ENCODE measurements at regions not wholly inside any gene's neighbourhood (a gene's known extent, or its start where the extent isn't known, plus 50 kb on each side); places are given as distances from the start of the nearest gene placed in this dataset.

- Histone ChIP-seq H4K8ac (ENCODE audit: low read depth in 2 of 2, low read length in 2 of 2) (no peak overlapping the region), H3K27me3 (ENCODE audit: control insufficient read depth, insufficient read depth, low read length) (no peaks in the 10 kb centered on the region), H2BK120ac (ENCODE audit: low read depth, low read length) (no peak overlapping the region), H4K20me1 (ENCODE audit: insufficient read depth, low read length) (no peaks in the 10 kb centered on the region), H2BK5ac (ENCODE audit: low read depth, low read length, poor library complexity, severe bottlenecking) (no peak overlapping the region), H2AK9ac (replicated peaks; ENCODE audit: low read depth, low read length, poor library complexity) (no peak overlapping the region), H4K5ac (ENCODE audit: low read depth, low read length) (no peak overlapping the region), H3K4me1 (ENCODE audit: control insufficient read depth, insufficient read depth, low read length) (no peaks in the 10 kb centered on the region), H3K27ac (ENCODE audit: insufficient read depth, low read length) (no peak overlapping the region), H3K36me3 (ENCODE audit: control insufficient read depth, insufficient read depth, low read length) (no peaks in the 10 kb centered on the region), H3K4me2 (ENCODE audit: low read depth, low read length) (no peak overlapping the region), H3K23ac (ENCODE audit: low read depth, low read length) (no peak overlapping the region), H2AFZ (replicated peaks; ENCODE audit: low read length, poor library complexity) (no peak overlapping the region), H3K79me1 (ENCODE audit: low read depth in 1 of 2, low read length in 2 of 2) (no peaks in the 10 kb centered on the region), H3K14ac (replicated peaks; ENCODE audit: low read depth, low read length) (no peak overlapping the region), H3K56ac (ENCODE audit: extremely low read depth, insufficient read depth, low read length) (no peak overlapping the region), H4K91ac (ENCODE audit: insufficient read depth, low read depth, low read length) (no peak overlapping the region), H3K18ac (ENCODE audit: low read depth, low read length) (no peak overlapping the region), H3K4me3 (ENCODE audit: insufficient read depth, low read depth, low read length) (no peak overlapping the region), H2BK15ac (ENCODE audit: low read depth, low read length) (no peak overlapping the region), H3K4ac (ENCODE audit: low read depth, low read length) (no peak overlapping the region), H2BK20ac (ENCODE audit: low read depth, low read length) (no peak overlapping the region), H3K9me1 (ENCODE audit: insufficient read depth, low read length) (no peaks in the 10 kb centered on the region), H2AK5ac (ENCODE audit: low read depth, low read length) (no peak overlapping the region), H3K9me3 (ENCODE audit: control insufficient read depth, insufficient read depth, low read length) (peaks cover 10% of the 10 kb centered on the region), H3K9ac (ENCODE audit: low read depth, low read length) (no peak overlapping the region)
- in situ Hi-C loops (cut with MboI; ENCODE audit: low sequenced_read_pairs), result no loop called here
- dilution Hi-C loops (cut with HindIII; ENCODE audit: low sequenced_read_pairs, unreplicated experiment), result no loop called here
- DNase-seq (no peak), ATAC-seq (ENCODE audit: low read depth) (no peak)
- POLR2A ChIA-PET (ENCODE audit: unreplicated experiment), result no interaction called here
- intact Hi-C loops (cut with micrococcal nuclease), result no loop called here
- 68% methylated on average over 3 of the region's 5 CpGs; no CpG with 5 or more reads in 1 of the 2 experiments for WGBS, 2 experiments (ENCODE audit: extremely low coverage in 2 of 2, insufficient read length in 1 of 2)
- CTCF ChIA-PET, result no interaction called here
- no peak for TF ChIP-seq RFX5 (IDR thresholded peaks at IDR 0.05; ENCODE audit: low read depth, low read length)
- TF ChIP-seq FOS (IDR thresholded peaks at IDR 0.05; ENCODE audit: low read depth, low read length), result no peak
- TF ChIP-seq SMC3 (IDR thresholded peaks at IDR 0.05; ENCODE audit: low read depth, low read length), result no peak
- TF ChIP-seq, protein P1, sequence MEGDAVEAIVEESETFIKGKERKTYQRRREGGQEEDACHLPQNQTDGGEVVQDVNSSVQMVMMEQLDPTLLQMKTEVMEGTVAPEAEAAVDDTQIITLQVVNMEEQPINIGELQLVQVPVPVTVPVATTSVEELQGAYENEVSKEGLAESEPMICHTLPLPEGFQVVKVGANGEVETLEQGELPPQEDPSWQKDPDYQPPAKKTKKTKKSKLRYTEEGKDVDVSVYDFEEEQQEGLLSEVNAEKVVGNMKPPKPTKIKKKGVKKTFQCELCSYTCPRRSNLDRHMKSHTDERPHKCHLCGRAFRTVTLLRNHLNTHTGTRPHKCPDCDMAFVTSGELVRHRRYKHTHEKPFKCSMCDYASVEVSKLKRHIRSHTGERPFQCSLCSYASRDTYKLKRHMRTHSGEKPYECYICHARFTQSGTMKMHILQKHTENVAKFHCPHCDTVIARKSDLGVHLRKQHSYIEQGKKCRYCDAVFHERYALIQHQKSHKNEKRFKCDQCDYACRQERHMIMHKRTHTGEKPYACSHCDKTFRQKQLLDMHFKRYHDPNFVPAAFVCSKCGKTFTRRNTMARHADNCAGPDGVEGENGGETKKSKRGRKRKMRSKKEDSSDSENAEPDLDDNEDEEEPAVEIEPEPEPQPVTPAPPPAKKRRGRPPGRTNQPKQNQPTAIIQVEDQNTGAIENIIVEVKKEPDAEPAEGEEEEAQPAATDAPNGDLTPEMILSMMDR (conservative IDR thresholded peaks at IDR 0.05; ENCODE audit: low read depth, low read length), result no peak
- no peak for TF ChIP-seq USF2 (IDR thresholded peaks at IDR 0.05; ENCODE audit: low read depth, low read length)
- TF ChIP-seq NFE2L2 (IDR thresholded peaks at IDR 0.05; ENCODE audit: low read depth, low read length), result no peak
- TF ChIP-seq MAFK (IDR thresholded peaks at IDR 0.05; ENCODE audit: low read depth, low read length), result no peak
- TF ChIP-seq MXI1 (IDR thresholded peaks at IDR 0.05; ENCODE audit: borderline replicate concordance, low read depth, low read length), result no peak
- TF ChIP-seq CHD1 (IDR thresholded peaks at IDR 0.05; ENCODE audit: low read depth, low read length), result no peak
- TF ChIP-seq POLR2A (IDR thresholded peaks at IDR 0.05; ENCODE audit: low read depth, low read length), result no peak
- no peak for TF ChIP-seq RAD21 (IDR thresholded peaks at IDR 0.05; ENCODE audit: low read length)
- no peak for TF ChIP-seq ELK1 (IDR thresholded peaks at IDR 0.05; ENCODE audit: borderline replicate concordance, low read depth, low read length)
- no peak for TF ChIP-seq RCOR1 (IDR thresholded peaks at IDR 0.05; ENCODE audit: insufficient replicate concordance, low read length)
- BruUV-seq (replicated peaks), result no TSS peak
These were observed 105.7 kb upstream of the FRMD1 start for GRCh38 chr6:168184701-168185100.

Measured in IMR-90 (cell line).